IMR-90 (cell line): ENCODE measurements at regions not wholly inside any gene's neighbourhood (a gene's known extent, or its start where the extent isn't known, plus 50 kb on each side); places are given as distances from the start of the nearest gene placed in this dataset.
A peak's percentile ranks its signal among the peaks of the same experiment; 100 is the strongest.

Experiments
- ATAC-seq: fragments of 200-7000 bp; cut with Tn5 transposase; 2 replicates; pipeline ENCODE4 v1.9.1; 2020; ENCODE audit warnings: low read depth, mild to moderate bottlenecking, moderate library complexity
- BruUV-seq: library from RNA; stranded (reverse); fragments of 400-500 nt; replicated peaks from 2 replicates; lab custom pipeline; 2021; lab: Mats Ljungman, UMichigan
- CTCF ChIA-PET: fragments of 300-600 bp; formaldehyde crosslinking; extraction: SDS; loops from one replicate; lab custom pipeline; 2021; ENCODE audit warnings: antibody characterized with exemption; lab: Yijun Ruan, JAX
- POLR2A ChIA-PET: fragments of 300-600 bp; sonication (Branson Sonifier 250); formaldehyde crosslinking; loops from one replicate; lab custom pipeline; 2022; ENCODE audit warnings: antibody characterized with exemption; ENCODE audit not compliant: unreplicated experiment; lab: Charles Lee
- DNase-seq: peaks from one replicate; pipeline ENCODE4 v3.0.0; 2013
- H2AFZ ChIP-seq: replicated peaks from 2 replicates; pipeline ENCODE3; 2013; ENCODE audit warnings: low read length, mild to moderate bottlenecking; ENCODE audit not compliant: poor library complexity
- H2AK5ac ChIP-seq: 2 replicates; pipeline ENCODE4 v1.6.1; 2013; ENCODE audit warnings: low read depth, low read length, inconsistent platforms
- H2AK9ac ChIP-seq: replicated peaks from 2 replicates; pipeline ENCODE3; 2013; ENCODE audit warnings: mild to moderate bottlenecking, low read depth, low read length, moderate library complexity; ENCODE audit not compliant: poor library complexity
- H2BK120ac ChIP-seq: 2 replicates; pipeline ENCODE4 v1.6.1; 2013; ENCODE audit warnings: low read depth, low read length, inconsistent platforms
- H2BK15ac ChIP-seq: 3 replicates; pipeline ENCODE4 v1.6.1; 2013; ENCODE audit warnings: low read depth, low read length, inconsistent platforms
- H2BK20ac ChIP-seq: 2 replicates; pipeline ENCODE4 v1.6.1; 2013; ENCODE audit warnings: low read depth, mild to moderate bottlenecking, inconsistent platforms, low read length, moderate library complexity
- H2BK5ac ChIP-seq: 2 replicates; pipeline ENCODE4 v1.6.1; 2013; ENCODE audit warnings: mild to moderate bottlenecking, low read depth, low read length, inconsistent platforms; ENCODE audit not compliant: poor library complexity, severe bottlenecking
- H3K14ac ChIP-seq: replicated peaks from 2 replicates; pipeline ENCODE4 v1.6.1; 2013; ENCODE audit warnings: low read depth, low read length, inconsistent platforms
- H3K18ac ChIP-seq: 2 replicates; pipeline ENCODE4 v1.6.1; 2013; ENCODE audit warnings: low read depth, low read length, control low read depth
- H3K23ac ChIP-seq: 2 replicates; pipeline ENCODE4 v1.6.1; 2013; ENCODE audit warnings: low read depth, low read length, inconsistent platforms
- H3K27ac ChIP-seq: 2 replicates; pipeline ENCODE4 v1.5.1; 2013; ENCODE audit warnings: mild to moderate bottlenecking, control low read depth, low read length; ENCODE audit not compliant: insufficient read depth
- H3K27me3 ChIP-seq: 2 replicates; pipeline ENCODE4 v1.6.1; 2013; ENCODE audit warnings: low read length; ENCODE audit not compliant: control insufficient read depth, insufficient read depth
- H3K36me3 ChIP-seq: 2 replicates; pipeline ENCODE4 v1.6.1; 2013; ENCODE audit warnings: low read length, mixed read lengths; ENCODE audit not compliant: control insufficient read depth, insufficient read depth
- H3K4ac ChIP-seq: 2 replicates; pipeline ENCODE4 v1.6.1; 2013; ENCODE audit warnings: low read depth, low read length, inconsistent platforms
- H3K4me1 ChIP-seq: 2 replicates; pipeline ENCODE4 v1.6.1; 2013; ENCODE audit warnings: low read length, mixed read lengths; ENCODE audit not compliant: control insufficient read depth, insufficient read depth
- H3K4me2 ChIP-seq: 2 replicates; pipeline ENCODE4 v1.6.1; 2013; ENCODE audit warnings: low read depth, mild to moderate bottlenecking, control low read depth, low read length, moderate library complexity
- H3K4me3 ChIP-seq: 2 replicates; pipeline ENCODE4 v1.5.1; 2013; ENCODE audit warnings: low read depth, mild to moderate bottlenecking, control low read depth, low read length, moderate library complexity; ENCODE audit not compliant: insufficient read depth
- H3K56ac ChIP-seq: 2 replicates; pipeline ENCODE4 v1.6.1; 2013; ENCODE audit warnings: low read length, inconsistent platforms; ENCODE audit not compliant: insufficient read depth; ENCODE audit errors: extremely low read depth
- H3K79me1 ChIP-seq, 2 experiments: 2 replicates each; pipeline ENCODE4 v1.6.1; 2013; ENCODE audit warnings: low read length in 2 of 2, inconsistent platforms in 1 of 2, low read depth in 1 of 2
- H3K9ac ChIP-seq: 2 replicates; pipeline ENCODE4 v1.6.1; 2013; ENCODE audit warnings: low read depth, low read length, control low read depth
- H3K9me1 ChIP-seq: 2 replicates; pipeline ENCODE4 v1.6.1; 2013; ENCODE audit warnings: low read length, inconsistent platforms; ENCODE audit not compliant: insufficient read depth
- H3K9me3 ChIP-seq: 2 replicates; pipeline ENCODE4 v1.6.1; 2013; ENCODE audit warnings: low read length; ENCODE audit not compliant: control insufficient read depth, insufficient read depth
- H4K20me1 ChIP-seq: 2 replicates; pipeline ENCODE4 v1.6.1; 2013; ENCODE audit warnings: low read length, inconsistent platforms; ENCODE audit not compliant: insufficient read depth
- H4K5ac ChIP-seq: 2 replicates; pipeline ENCODE4 v1.6.1; 2013; ENCODE audit warnings: mild to moderate bottlenecking, low read depth, low read length, control low read depth
- H4K8ac ChIP-seq, 2 experiments: 2 replicates each; pipeline ENCODE4 v1.6.1; 2013; ENCODE audit warnings: low read depth in 2 of 2, low read length in 2 of 2, control low read depth in 1 of 2, inconsistent platforms in 1 of 2
- H4K91ac ChIP-seq: 2 replicates; pipeline ENCODE4 v1.6.1; 2013; ENCODE audit warnings: low read depth, low read length, inconsistent platforms; ENCODE audit not compliant: insufficient read depth
- CEBPB ChIP-seq: IDR thresholded peaks from 2 replicates; pipeline ENCODE4 v1.6.1; 2012; ENCODE audit warnings: low read depth, low read length, improper control_type of control experiment
- CTCF ChIP-seq: conservative IDR thresholded peaks from 2 replicates; pipeline ENCODE4 v1.5.1; 2012; ENCODE audit warnings: mild to moderate bottlenecking, low read depth, low read length, improper control_type of control experiment
- FOS ChIP-seq: fragments of 150-350 bp; IDR thresholded peaks from 2 replicates; pipeline ENCODE4 v1.6.1; 2016; ENCODE audit warnings: low read depth, low read length
- MAZ ChIP-seq: IDR thresholded peaks from 2 replicates; pipeline ENCODE4 v1.6.1; 2012; ENCODE audit warnings: low read depth, mild to moderate bottlenecking, low read length, improper control_type of control experiment, moderate library complexity, borderline replicate concordance
- POLR2A ChIP-seq: IDR thresholded peaks from 2 replicates; pipeline ENCODE4 v1.6.1; 2012; ENCODE audit warnings: mild to moderate bottlenecking, low read depth, low read length
- RAD21 ChIP-seq: IDR thresholded peaks from 2 replicates; pipeline ENCODE4 v1.6.1; 2012; ENCODE audit warnings: low read length, improper control_type of control experiment
- USF2 ChIP-seq: fragments of 150-350 bp; IDR thresholded peaks from 2 replicates; pipeline ENCODE4 v1.6.1; 2017; ENCODE audit warnings: mild to moderate bottlenecking, antibody characterized with exemption, low read length, low read depth
- WGBS, 2 experiments: methylation state at CpG; one replicate each; pipeline versions ENCODE4 v1.1.5 to v1.1.7; 2013; ENCODE audit warnings: missing lambda C conversion rate in 2 of 2; ENCODE audit not compliant: insufficient read length in 1 of 2; ENCODE audit errors: extremely low coverage in 2 of 2; 5-methylcytosine and 5-hydroxymethylcytosine counted together
- dilution Hi-C: fragments of 300-500 bp; cut with HindIII; formaldehyde crosslinking; loops from one replicate; pipeline ENCODE4 v1.14.3; 2018; ENCODE audit warnings: low sequenced_read_pairs; ENCODE audit not compliant: unreplicated experiment
- in situ Hi-C: fragments of 300-500 bp; cut with MboI; formaldehyde crosslinking; loops from 3 replicates; pipeline ENCODE4 v1.14.3; 2019; ENCODE audit warnings: low sequenced_read_pairs, inconsistent platforms, mixed read lengths
- intact Hi-C: fragments of 100-400 bp; cut with micrococcal nuclease; formaldehyde crosslinking; loops from 2 replicates; pipeline ENCODE4 v1.10.0; 2022

GRCh38 chr6:55963301-55963700, 87.9 kb upstream of the BMP5 start:
- H3K9me3 ChIP-seq = no peaks in the 10 kb centered on the region
- no peak overlapping the region for H2BK120ac ChIP-seq
- no peak overlapping the region for H4K91ac ChIP-seq
- H3K18ac ChIP-seq = no peak overlapping the region
- no peak overlapping the region for H2BK5ac ChIP-seq
- no peak overlapping the region for H3K4me2 ChIP-seq
- H3K9me1 ChIP-seq = no peaks in the 10 kb centered on the region; the same call in 1 of the 2 replicates
- DNase-seq (no peak), ATAC-seq (no peak)
- no peak overlapping the region for H3K27ac ChIP-seq
- H3K14ac ChIP-seq = no peak overlapping the region
- H2BK15ac ChIP-seq = no peak overlapping the region
- BruUV-seq = no TSS peak
- in situ Hi-C loops (no loop called here), dilution Hi-C loops (no loop called here), intact Hi-C loops (no loop called here)
- no peak overlapping the region for H2AK5ac ChIP-seq
- no peak overlapping the region for H3K23ac ChIP-seq
- no peaks in the 10 kb centered on the region for H4K20me1 ChIP-seq
- no peaks in the 10 kb centered on the region for H3K27me3 ChIP-seq
- 67% methylated on average over 1 of the region's 3 CpGs; no CpG with 5 or more reads in 1 of the 2 experiments for WGBS, 2 experiments
- no peaks in the 10 kb centered on the region for H3K79me1 ChIP-seq
- H3K4me1 ChIP-seq = no peaks in the 10 kb centered on the region; the same call in 1 of the 2 replicates
- TF ChIP-seq FOS (no peak), CEBPB (no peak), MAZ (no peak), USF2 (no peak), RAD21 (no peak), POLR2A (no peak), CTCF (0 out of 2 replicates have a peak, but pooled peaks have one; percentile 15)
- no peak overlapping the region for H2AFZ ChIP-seq
- H4K8ac ChIP-seq = no peak overlapping the region
- no peak overlapping the region for H3K4ac ChIP-seq
- no peak overlapping the region for H3K56ac ChIP-seq
- H3K9ac ChIP-seq = no peak overlapping the region
- no peak overlapping the region for H4K5ac ChIP-seq
- H3K36me3 ChIP-seq = no peaks in the 10 kb centered on the region
- H3K4me3 ChIP-seq = no peak overlapping the region
- ChIA-PET POLR2A (no interaction called here), CTCF (interaction anchor here (0.6 to 1.1 kb wide), 2 partner anchors 9 to 26 kb away, joined by 3 to 4 read pairs; no protein-coding TSS in a partner anchor)
- no peak overlapping the region for H2AK9ac ChIP-seq
- no peak overlapping the region for H2BK20ac ChIP-seq
